Gastroesophageal sphincter (tissue), 3 donors: ENCODE measurements at regions not wholly inside any gene's neighbourhood (a gene's known extent, or its start where the extent isn't known, plus 50 kb on each side); places are given as distances from the start of the nearest gene placed in this dataset.

Source experiments
- POLR2A ChIP-seq, 2 donors: fragments of 450-650 bp; IDR thresholded peaks; one replicate each; pipeline ENCODE4 v1.6.1; 2017; ENCODE audit warnings: antibody characterized with exemption in 2 of 2, mild to moderate bottlenecking in 2 of 2, moderate library complexity in 1 of 2
- TF ChIP-seq, protein P1 (sequence below), 4 experiments: fragments of 200-600 bp in 2 of 4; fragments of 450-650 bp in 2 of 4; sonication (generic) in 1 of 4; IDR thresholded peaks; one replicate each; pipeline ENCODE4 v1.5.1; 2017 to 2019; ENCODE audit warnings: antibody characterized with exemption in 4 of 4, mild to moderate bottlenecking in 2 of 4, moderate library complexity in 2 of 4

- no peak for TF ChIP-seq POLR2A (IDR thresholded peaks at IDR 0.05)
- TF ChIP-seq, protein P1, sequence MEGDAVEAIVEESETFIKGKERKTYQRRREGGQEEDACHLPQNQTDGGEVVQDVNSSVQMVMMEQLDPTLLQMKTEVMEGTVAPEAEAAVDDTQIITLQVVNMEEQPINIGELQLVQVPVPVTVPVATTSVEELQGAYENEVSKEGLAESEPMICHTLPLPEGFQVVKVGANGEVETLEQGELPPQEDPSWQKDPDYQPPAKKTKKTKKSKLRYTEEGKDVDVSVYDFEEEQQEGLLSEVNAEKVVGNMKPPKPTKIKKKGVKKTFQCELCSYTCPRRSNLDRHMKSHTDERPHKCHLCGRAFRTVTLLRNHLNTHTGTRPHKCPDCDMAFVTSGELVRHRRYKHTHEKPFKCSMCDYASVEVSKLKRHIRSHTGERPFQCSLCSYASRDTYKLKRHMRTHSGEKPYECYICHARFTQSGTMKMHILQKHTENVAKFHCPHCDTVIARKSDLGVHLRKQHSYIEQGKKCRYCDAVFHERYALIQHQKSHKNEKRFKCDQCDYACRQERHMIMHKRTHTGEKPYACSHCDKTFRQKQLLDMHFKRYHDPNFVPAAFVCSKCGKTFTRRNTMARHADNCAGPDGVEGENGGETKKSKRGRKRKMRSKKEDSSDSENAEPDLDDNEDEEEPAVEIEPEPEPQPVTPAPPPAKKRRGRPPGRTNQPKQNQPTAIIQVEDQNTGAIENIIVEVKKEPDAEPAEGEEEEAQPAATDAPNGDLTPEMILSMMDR (IDR thresholded peaks at IDR 0.05), result no peak
Observed at GRCh38 chr6:131424475-131424874, 148.6 kb upstream of the ARG1 start.
